HPDE6-E6E7 (cell line): ENCODE measurements at regions not wholly inside any gene's neighbourhood (a gene's known extent, or its start where the extent isn't known, plus 50 kb on each side); places are given as distances from the start of the nearest gene placed in this dataset.

ENCODE experiments used
- DNase-seq: peaks from one replicate; pipeline ENCODE4 v3.0.0; 2011; ENCODE audit warnings: missing footprints; ENCODE audit errors: extremely low spot score

DNA sequence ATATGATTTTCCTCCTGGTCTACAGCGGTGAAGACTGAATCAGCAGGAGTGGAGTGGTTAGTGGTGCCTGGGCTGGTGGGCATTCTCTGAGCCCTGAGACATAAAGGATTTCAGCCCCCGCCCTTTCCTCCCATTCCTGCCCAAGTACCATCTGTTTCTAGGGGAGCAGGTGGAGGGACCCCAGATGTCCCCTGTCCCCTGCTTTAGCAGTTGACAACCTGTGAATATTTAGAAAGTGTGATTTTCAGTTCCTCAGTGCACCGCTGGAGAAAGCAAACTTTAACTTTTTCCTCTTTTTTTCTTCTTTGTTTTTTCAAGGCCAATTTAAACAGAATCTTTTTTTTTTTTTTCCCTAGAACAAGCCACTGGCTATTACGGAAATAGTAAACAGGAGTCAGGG is 163.8 kb upstream of the MYL2 start:
- DNase-seq = no peak

DNA sequence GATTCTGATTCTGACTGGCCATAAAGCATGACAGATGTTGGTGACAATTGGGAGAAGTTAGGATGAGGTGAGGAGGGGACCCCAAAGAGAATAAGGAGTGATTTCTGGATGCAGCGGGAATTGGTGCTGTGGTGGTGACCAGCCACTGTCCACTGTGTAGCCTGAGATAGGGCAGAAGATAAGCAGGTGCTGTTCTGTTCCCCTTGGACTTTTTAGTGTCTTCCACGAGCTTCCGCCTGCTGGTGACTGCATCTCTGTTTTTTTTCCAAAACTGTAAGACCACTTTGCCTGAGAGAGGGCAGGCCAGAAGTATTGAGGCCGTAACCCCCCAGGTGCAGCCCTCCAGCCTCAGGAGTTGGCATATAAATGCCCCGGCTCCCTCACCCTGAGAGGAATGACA is 161.2 kb upstream of the MYL2 start:
- DNase-seq = no peak

- DNase-seq = no peak
Measured at GRCh38 chr12:111078731-111079130, 158.4 kb upstream of the MYL2 start.

DNA sequence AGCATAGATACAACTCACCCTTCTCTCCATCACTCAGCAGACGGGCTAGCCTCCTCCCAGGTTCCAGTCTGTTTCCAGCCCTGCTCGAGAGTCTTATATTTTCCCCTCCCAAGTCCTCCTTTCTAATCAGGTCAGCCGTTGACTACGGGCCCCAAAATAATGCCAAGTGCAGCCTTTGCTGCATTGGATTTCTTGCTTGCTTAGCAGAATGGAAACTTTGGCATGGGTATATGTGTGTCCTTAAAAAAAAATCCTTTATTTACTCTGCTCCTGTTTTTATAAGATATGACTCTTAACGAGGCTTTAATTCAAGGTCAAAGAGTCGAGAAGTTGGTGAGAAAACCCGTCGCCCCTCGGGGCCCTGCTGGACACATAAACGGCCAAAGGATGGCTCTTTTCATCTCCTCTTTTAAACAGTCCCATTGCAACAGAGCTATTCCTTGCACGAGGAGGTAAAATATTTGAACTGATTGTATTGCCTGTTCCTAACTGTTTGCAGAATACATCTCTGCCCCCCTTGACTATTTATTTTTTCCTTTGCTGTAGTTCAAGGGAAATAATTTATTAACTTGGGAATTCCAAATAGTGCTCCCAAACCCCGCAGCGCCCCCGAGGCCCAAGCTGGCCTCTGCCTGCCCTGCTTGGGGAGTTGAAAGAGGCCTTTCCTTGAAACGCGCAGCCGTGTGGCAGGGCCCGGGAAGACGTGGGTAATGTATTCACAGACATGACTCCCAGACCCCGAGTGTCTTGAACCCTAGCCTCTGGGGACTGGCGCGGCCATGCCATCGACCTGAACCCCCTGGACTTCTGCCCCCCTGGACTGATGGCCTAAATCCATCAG is 156.5 kb upstream of the MYL2 start:
- no peak for DNase-seq

GRCh38 chr12:111076199-111076598 is 155.8 kb upstream of the MYL2 start:
- DNase-seq = no peak

DNA sequence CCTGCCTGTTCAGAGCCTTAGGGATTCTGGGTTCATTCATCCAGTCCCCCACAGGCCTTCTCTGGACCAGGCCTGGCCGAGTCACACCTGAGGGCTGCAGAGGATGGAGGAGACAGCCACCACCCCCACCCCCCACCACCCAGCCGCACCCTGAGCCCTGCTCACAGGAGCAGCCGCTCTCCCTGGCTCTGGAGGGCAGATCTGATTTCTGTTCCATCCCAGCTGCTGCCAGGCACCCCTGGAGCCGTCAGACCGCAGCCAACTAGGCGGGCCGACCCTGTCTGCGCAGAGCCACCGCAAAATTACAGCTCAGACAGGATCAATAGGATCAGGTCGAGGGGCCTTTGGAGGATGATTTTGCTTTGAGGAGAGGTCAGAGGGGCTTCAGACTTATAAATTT is 154.6 kb upstream of the MYL2 start:
- no peak for DNase-seq

- no peak for DNase-seq
Measured at GRCh38 chr12:111074559-111074958, 154.2 kb upstream of the MYL2 start.

GRCh38 chr12:111073370-111073769 is 153.0 kb upstream of the MYL2 start:
- no peak for DNase-seq

DNA sequence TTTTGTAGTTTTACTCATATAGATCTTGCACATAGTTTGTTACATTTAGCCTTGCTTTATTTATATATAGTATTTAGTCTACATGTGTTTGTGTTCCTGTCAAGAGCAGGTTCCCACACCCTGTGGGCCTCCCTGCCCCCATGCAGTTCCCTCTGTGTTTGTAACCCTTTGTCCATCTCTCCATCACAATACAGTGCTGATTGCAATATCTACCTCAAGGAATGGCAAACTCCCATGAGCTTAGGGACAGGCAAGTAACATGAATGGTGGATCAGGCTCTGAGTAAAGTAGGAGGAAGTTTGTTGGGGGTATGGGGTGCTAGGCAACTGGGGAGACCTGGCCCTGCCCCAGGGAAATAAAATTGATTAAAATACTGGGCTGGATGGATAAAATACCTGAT is 151.9 kb upstream of the MYL2 start:
- DNase-seq = no peak

- no peak for DNase-seq
Measured at GRCh38 chr12:111069886-111070285, 149.5 kb upstream of the MYL2 start.

DNA sequence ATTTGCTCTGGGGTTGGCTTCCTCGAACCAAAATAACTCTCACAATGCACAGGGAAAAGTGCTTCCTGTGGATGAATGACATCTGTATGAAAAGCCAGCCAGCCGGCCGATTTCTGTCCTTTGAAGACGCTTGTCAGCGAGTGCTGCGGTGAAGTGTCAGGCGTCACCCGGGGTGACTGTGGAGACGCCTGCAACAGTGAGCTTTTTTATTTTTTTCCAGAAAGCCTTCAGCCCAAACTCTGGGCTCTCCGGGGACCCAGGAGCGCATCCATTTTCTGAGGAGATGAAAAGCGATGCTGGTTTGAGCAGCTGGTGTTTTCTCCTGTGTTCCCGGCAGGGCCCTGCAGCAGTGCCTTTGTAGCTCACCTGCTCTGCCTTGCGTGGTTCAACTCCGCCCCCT is 147.9 kb upstream of the MYL2 start:
- no peak for DNase-seq

GRCh38 chr12:111067498-111067897 is 147.1 kb upstream of the MYL2 start:
- DNase-seq = no peak

DNA sequence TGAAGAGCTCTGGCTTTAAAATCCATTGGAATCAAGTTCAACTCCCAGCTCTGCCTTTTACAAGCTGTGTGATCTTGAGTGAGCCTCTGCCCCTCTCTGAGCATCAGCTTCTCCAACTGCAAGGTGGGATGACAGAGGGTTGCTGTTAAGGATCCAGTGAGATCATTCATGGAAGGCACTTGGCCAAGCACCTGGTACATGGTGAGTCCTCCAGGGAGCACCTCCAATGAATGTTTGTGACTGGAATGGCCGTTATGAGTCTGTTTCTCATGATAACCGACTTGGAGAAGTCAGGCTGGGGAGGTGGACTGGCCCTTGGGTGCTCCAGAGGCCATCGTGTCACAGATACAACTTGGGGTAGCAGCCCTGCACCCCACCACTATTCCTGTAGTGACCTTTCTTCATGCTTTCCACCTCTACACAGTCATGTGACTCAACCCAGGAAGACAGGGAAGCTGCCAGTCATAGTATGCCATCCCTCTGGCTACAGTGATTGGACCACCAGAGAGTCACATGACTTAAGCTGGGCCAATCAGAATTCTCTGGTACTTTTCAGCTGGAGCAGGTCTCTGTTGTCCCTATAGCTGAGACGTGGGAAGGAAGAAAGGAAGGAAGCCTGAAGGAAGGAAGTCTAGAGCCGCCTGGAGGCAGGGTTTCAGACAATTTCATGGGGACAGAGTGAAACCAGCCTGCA is 146.5 kb upstream of the MYL2 start:
- DNase-seq = no peak

DNA sequence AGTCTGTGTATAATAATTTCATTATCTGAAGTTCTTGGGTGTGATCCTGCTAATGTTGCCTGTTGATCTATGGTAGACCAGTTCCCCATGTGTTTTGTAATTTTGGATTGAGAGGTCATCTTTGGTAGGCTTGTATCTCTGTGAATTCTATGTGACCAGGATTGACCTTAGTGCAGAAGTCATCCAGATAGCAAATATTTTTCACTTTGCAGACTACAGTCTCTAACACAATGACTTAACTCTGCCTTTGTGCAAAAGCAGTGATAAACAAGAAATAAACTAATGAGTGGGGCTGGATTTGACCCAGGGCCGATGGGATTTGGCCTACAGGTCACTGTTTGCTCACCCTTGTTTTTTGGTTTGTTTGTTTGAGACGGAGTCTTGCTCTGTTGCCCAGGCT is 144.6 kb upstream of the MYL2 start:
- no peak for DNase-seq

DNA sequence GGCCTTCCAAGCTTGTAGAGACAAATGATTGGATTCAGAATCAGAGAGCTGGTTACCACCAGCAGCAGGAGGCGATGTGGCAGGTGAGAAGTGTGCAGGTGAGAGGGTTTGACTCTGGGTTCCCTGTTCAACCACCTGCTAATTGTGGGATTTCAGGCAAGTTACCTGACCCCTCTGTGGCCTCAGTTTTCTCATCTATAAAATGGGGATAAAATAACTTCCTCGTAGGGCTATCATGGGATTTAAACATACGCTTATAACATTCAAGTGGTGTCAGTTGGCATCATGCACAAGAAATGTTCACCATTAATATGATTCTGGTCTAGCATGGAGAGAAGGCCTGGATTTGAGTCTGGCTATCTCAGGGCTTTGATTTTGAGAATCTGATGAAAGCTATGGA is 143.8 kb upstream of the MYL2 start:
- no peak for DNase-seq

GRCh38 chr12:111063295-111064026 is 143.1 kb upstream of the MYL2 start:
- DNase-seq = peak; percentile 73

- no peak for DNase-seq
Measured at GRCh38 chr12:111057701-111058425, 137.5 kb upstream of the MYL2 start.

DNA sequence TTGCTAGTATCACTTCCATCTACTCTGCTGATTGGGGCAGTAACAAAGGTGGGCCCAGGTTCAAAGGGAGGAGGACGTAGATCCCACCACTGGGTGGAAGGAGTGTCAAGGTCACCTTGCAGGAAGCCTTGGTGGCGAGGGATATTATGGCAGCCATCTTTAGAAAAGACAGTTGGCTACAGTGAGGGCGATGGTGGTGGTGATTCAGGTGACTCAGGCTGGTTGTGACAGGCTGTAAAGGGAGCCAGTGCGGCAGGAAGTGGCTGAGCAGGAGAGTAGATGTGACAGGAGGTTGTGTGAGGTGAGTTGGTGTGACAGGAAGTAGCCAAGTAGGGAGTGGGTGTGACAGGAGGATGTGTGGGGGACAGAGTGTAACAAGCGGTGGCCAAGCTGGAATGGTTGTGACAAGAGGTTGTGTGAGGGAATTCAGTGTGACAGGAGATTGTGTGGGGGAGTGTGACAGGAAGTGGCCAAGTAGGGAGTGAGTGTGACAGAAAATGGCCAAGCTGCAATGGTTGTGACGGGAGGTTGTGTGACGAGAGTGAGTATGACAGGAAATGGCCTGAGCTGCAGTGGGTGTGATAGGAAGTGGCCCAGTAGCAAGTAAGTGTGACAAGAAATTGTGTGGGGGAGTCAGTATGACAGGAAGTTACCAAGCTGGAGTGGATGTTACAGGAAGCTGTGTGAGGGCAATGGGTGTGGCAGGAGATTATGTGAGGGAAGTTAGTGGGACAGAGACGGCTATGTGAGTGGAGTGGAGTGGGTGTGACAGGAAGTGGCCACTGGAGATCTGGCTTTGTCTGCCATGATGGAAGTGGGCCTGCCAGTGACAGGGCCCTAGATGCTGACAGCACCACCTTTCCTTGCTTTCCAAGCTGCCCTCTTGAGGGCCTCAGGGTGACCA is 136.5 kb upstream of the MYL2 start:
- DNase-seq = no peak

GRCh38 chr12:111055181-111055880 is 135.0 kb upstream of the MYL2 start:
- no peak for DNase-seq

DNA sequence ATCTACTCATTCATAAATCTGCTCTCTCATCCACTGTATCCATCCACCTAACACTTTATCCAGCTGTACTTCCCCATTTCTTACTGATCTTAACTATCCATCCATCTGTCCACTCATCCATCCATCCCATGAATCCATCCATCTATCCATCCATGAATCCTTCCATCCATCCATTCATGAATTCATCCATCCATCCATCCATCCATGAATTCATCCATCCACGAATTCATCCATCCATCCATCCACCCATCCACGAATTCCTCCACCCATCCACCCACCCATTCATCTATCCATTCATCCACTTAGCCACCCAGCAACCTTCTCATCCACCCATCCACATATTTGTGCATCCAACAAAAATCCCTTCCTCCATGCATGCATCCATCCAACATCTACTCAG is 128.6 kb upstream of the MYL2 start:
- DNase-seq = no peak
